Activated effector memory CD4-positive, alpha-beta T cell treated with Interleukin-2 at 50 U/mL for 16 hours (primary cell): ENCODE measurements at regions not wholly inside any gene's neighbourhood (a gene's known extent, or its start where the extent isn't known, plus 50 kb on each side); places are given as distances from the start of the nearest gene placed in this dataset.

Experiments
- DNase-seq: peaks from one replicate; pipeline ENCODE4 v3.0.0-alpha.2; 2020

GRCh38 chr11:115740324-115740723 is 236.1 kb upstream of the CADM1 start:
- DNase-seq, result no peak

DNA sequence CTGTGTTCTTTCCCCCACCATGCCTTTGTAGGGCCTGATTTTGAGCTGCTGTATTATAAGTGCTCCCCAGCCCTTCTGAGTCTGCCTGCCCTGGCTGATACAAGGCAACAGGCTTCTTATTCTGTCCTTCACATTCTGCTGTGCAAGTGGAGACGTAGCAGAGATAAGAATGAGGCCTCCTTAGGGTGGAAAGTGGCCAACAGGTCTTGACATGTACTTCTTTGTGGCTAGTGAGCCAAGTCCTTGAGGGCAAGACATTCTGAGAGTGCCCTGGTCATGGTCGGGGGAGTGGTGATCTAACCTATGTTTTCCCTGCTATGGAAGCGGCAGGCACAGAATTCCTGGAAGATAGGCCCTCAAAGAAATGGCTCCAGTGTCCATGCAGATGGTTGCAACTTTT is 235.7 kb upstream of the CADM1 start:
- no peak for DNase-seq

DNA sequence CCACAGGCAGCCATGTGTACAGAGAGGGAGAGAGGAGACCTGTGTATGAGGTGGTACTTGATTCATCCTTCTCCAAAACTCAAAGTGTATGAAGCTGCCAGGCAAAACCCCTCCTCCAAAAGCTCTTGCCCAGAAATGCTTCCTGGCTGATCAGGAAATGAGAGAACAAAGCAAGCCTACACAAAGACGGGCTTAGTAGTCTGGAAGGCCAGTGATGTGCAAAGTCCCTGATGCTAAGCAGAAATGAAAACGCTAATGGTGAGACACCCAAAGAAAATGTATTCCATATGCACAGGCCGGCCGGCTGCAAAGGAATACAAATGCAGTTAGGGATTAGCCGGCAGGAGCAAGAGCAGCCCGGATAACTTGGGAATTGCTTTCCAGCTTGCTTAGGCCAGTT is 234.9 kb upstream of the CADM1 start:
- no peak for DNase-seq

DNA sequence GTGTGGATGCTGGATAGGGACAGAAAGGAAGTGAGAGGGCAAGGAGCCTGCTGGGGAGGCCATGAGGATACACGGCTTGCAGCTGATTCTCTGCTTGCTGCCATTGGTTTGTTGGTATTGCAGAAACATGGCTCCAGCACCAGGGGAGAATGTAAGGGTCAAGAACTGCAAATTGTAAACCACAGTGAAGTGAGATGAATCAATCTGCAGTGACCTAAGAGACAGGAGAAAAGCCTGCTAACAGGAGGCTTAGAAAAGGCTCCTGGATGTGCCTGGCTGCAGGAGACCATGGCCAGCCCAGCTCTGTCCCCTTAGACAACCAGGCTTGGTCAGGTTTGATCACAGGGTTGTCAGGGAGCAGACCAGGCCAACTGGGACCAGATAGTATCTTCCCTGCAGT is 233.7 kb upstream of the CADM1 start:
- DNase-seq, result no peak

DNA sequence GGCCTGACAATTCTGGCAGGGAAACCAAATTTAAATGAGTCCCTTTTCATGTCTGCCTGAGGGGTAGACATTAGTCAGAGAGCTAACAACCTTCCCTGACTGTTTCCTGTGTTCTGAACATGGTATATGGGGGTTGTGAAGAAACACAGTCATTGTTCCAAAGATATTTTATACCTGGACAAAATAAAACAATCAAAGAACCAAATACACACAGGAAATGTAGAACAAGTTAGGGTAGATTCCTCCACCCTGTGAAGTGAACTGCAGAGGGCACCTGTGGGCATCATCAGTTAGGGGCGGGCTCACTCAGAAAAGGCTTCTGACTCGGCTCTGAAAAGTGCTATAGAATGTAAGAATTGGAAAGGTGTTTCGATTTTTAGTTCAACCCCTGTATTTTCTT is 231.9 kb upstream of the CADM1 start:
- DNase-seq, result no peak

GRCh38 chr11:115724666-115725065 is 220.5 kb upstream of the CADM1 start:
- no peak for DNase-seq

- no peak for DNase-seq
Measured at GRCh38 chr11:115722711-115723110, 218.5 kb upstream of the CADM1 start.

DNA sequence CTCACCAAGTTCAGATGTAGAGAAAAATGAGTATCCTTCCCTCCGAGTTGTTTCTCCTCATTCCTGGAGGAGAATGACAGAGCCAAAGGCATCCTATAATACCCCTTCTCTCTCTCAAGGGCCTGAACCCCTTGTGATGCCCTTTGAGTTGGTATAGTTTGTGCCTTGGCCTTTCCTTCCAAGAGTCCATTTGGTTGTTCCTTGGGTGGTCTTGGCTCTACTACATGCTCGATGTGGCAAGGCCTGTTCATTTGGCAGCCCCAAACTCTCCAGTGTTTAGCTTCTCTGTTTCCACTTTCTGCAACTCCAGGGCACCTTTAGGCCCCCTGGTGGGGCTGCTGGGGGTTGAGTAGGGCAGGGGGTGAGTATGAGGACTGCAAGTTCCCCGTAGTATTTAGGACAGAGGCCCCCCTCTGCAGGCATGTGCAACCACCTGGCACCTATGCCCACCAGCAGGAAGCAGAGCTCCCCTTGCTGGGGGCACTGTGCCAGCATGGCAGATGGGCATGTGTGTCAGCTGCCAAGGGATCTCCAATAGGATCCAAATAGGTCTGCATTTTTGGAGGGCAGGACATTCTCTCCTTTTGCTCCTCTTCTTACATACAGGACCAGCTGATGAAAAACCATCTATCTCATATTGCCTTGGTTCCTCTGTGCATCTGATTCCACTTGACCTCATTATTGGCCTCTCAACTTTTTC is 217.2 kb upstream of the CADM1 start:
- DNase-seq, result no peak

- DNase-seq, result no peak
Measured at GRCh38 chr11:115720602-115721245, 216.5 kb upstream of the CADM1 start.

GRCh38 chr11:115718945-115719344 is 214.7 kb upstream of the CADM1 start:
- no peak for DNase-seq

DNA sequence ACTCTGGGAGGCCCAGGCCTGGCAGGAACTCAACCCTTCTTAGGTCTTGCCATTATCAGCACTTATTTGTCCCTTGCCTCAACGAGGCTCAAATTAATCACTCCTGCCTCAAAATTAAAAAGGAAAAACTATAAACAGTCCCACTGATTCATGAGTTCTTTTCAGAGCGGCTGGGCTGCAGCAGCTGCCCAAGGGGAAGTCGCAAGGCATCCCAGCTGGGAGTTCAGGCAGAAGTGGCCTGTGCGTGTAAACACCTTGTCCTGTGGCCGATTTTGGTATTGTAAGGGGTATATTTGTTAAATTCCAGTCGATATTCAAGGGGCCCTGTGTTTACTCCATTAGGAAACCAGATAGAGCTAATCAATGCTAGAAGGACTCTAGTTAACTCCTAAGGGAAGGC is 213.9 kb upstream of the CADM1 start:
- DNase-seq, result no peak

GRCh38 chr11:115716601-115717529 is 212.7 kb upstream of the CADM1 start:
- DNase-seq, result no peak

DNA sequence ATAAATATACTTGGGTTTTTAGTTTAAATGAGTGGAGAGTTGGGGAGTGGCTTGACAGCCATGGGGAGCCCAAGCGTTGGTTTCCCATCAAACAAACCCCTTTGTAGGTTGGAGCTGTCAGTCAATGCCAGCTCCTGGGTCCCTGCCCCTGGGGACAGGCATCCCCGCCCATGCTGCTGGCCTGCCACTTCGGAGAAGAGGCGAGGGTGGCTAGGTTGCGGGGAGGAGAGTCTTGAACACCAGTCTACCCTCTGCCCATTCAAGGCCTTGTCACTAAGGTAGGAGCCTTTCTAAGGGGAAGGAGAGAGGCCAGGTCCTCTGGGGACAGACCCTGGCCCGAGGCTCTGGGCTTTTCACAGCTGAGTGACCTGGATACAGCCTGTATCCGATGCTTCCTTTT is 211.9 kb upstream of the CADM1 start:
- no peak for DNase-seq

DNA sequence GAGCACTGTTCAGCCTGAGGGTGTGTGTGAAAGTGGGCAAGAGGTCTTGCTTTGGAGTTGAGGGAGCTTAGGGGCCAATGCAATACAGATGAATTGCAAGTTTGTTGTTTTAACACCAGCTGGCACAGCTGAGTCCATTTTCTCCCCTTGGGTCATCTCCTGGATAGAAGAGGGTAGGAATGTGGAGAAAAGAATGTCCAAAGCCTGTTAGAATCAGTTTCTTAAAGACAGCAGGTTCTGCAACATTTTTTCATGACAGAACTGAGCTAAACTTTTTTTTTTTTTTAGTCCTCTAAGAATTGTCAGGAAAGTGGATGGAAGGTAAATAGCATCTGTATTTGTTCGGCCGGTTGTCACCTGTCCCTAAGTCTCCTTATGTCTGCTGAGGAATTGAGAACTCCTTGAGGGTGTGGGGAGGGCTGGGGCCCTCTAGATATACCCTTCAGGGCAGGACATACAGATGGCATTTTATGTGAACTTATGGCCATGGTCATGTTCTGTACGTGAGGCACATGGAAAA is 211.1 kb upstream of the CADM1 start:
- no peak for DNase-seq

GRCh38 chr11:115712296-115712695 is 208.1 kb upstream of the CADM1 start:
- DNase-seq, result no peak

GRCh38 chr11:115710980-115711379 is 206.8 kb upstream of the CADM1 start:
- no peak for DNase-seq

GRCh38 chr11:115710426-115710825 is 206.2 kb upstream of the CADM1 start:
- DNase-seq, result no peak

GRCh38 chr11:115709297-115709696 is 205.1 kb upstream of the CADM1 start:
- no peak for DNase-seq

GRCh38 chr11:115707180-115707905 is 203.1 kb upstream of the CADM1 start:
- no peak for DNase-seq

- no peak for DNase-seq
Measured at GRCh38 chr11:115706626-115707135, 202.5 kb upstream of the CADM1 start.

GRCh38 chr11:115705200-115705599 is 201.0 kb upstream of the CADM1 start:
- no peak for DNase-seq
